HG03039 (cell line): ENCODE measurements at regions not wholly inside any gene's neighbourhood (a gene's known extent, or its start where the extent isn't known, plus 50 kb on each side); places are given as distances from the start of the nearest gene placed in this dataset.

Experiments used
- ATAC-seq: cut with Tn5 transposase; IDR thresholded peaks from one replicate; pipeline ENCODE4 v1.9.1; 2021; ENCODE audit warnings: mild to moderate bottlenecking, moderate library complexity; ENCODE audit not compliant: unreplicated experiment

DNA sequence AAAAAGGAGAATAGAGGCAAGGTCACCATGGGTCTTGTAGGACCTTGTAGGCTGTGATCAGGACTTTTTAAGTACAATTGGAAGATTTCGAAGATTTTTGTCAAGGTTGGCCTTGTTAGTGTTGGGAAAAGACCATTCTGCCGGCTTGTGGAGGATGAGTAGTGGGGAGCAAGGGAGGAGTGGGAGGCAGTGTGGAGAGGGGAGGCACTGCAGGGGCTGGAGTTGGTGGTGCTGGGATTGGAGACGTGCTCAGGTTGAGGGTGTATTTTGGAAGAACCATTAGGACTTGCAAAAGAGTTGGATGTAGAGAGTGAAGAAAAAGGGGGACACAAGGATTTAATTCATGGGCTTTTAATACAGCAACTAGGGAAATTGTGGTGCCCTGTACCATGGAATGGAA, 397.1 kb downstream of the TSN start:
- ATAC-seq = no peak

GRCh38 chr2:122156176-122156890, 400.9 kb downstream of the TSN start:
- ATAC-seq = no peak

DNA sequence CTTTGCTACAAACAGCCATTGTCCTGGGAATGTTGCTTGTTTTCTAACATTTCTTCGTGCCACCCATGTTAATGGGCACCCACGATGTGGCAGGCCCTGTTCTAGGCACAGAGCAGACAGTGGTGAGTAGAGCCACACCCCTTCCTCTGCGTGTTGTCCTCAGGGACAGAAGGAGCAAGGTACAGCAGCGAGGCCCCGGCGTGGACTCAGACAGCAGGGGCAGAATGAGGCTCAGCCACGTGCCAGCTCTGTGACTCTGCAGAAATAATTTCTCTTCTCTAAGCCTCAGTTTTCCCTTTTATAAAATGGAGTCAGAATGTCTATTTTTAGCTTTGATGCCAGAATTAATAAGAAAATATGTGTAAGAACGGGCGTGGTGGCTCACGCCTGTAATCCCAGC, 401.7 kb downstream of the TSN start:
- no peak for ATAC-seq

- ATAC-seq = no peak
These were observed 408.2 kb downstream of the TSN start for GRCh38 chr2:122163617-122164016.

- ATAC-seq = no peak
These were observed 409.5 kb downstream of the TSN start for GRCh38 chr2:122164964-122165363.

- no peak for ATAC-seq
These were observed 411.4 kb downstream of the TSN start for GRCh38 chr2:122166820-122167219.

- no peak for ATAC-seq
These were observed 412.1 kb downstream of the TSN start for GRCh38 chr2:122167515-122167914.

DNA sequence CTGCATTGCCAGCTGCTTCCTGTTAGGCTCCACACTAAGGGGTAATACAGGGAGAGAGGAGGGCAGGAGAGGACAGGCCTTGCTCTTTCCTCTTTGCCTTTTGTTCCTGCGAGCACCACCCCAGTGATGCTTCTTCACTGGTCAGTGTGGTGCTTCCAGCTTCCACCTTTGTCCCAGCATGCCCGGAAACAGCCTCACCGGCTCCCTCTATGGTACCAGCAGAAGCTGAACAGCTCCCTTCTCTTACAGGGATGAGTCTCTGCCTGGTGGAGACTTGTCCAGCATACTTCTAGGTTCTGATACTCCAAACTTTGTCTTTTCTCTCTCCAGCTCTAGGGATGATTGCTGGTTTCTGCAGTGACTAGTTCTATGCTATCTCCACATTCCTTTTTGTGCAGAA, 413.3 kb downstream of the TSN start:
- no peak for ATAC-seq

- ATAC-seq = no peak
These were observed 417.4 kb downstream of the TSN start for GRCh38 chr2:122172812-122173211.

- no peak for ATAC-seq
These were observed 418.6 kb downstream of the TSN start for GRCh38 chr2:122174061-122174460.

DNA sequence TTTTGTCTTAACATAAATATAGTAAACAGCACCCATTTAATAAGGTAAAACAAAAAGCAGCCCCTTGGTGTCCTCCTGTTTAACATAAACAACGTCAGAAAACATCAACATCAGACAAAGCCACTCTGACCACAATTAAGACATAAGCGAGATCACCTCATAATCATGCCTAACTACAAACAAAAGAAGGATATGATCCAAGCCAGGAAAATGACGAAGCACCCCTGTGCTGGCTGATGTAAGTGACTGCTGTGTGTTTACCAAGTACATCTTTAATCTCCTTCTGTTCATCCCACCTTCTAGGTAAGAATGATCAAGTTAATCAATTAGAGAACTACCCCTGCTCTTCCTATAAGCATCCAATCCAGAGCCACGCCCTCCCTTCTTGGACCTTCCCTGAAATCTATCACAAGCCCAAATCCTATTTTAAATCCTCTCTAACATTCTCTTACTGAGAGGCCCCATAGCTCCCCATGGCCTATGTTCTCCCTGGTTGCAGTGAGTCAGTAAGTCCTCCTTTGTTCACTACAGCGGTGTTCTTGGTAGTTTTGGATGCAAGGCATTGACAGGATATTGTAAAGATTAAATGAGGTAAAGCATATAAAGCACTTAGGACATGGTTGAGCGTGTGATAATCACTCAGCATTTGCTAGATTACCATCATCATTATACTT, 424.2 kb downstream of the TSN start:
- ATAC-seq = no peak

GRCh38 chr2:122180972-122181371, 425.5 kb downstream of the TSN start:
- ATAC-seq = no peak

- ATAC-seq = no peak
These were observed 427.3 kb downstream of the TSN start for GRCh38 chr2:122182616-122183355.

GRCh38 chr2:122183890-122184289, 428.4 kb downstream of the TSN start:
- ATAC-seq = no peak

DNA sequence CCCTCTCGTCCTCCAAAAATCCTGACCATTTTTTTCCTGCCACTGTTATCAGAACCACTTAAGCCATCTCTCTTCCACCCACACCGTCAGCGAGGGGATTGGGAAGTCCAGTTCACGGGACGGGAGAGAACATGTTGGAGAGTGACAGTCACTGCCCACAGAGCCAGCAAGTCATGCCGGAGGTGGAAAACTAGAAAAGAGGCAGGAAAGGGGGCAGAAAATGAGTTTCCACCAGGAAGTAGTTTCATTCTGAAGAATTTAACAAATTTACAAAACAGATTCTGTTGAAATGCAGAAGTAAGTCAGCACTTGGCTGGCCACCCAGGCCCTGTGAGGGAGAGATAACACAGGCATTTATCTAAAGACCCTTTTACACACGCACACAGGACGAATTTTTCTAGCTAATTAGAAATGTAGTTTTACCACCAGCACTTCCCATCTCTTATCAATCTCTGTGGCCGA, 431.3 kb downstream of the TSN start:
- no peak for ATAC-seq

DNA sequence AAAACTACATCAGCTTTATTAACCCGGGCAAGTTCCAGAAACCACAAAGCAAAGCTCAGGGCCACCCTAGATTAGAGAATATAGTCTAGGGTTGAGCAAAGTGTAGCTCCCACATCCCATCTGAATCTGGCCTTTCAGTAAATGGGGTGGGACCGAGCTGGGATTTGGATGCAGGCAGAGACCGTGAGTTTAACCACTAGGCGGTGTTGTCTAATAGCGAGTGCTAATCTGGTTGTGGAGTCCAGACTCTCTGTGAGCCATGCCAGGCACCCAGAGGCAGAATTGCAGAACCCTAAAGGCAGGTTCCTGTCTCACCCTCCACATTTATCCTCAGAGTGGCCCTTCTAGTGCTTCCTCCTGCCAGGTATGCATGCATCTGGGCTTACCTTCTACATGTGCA, 435.9 kb downstream of the TSN start:
- ATAC-seq = peak; percentile 68

DNA sequence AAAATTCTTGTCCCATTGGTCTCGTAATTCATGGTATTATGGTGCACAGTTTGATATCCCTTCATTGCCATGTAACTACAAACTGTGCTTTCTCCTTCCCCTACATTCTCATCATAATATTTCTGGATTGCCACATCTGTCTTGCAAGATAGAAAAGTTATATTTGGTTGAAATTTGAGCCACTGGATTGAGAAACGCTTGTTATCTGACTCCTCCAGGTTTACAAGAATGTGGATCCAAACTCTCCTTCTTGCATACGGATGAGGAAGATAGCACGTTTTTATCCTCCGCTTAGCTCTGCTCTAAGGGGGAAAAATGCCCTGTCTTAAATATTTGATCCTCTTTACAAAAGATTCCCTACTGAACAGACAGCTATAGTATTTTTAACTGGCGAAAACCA, 438.2 kb downstream of the TSN start:
- no peak for ATAC-seq

DNA sequence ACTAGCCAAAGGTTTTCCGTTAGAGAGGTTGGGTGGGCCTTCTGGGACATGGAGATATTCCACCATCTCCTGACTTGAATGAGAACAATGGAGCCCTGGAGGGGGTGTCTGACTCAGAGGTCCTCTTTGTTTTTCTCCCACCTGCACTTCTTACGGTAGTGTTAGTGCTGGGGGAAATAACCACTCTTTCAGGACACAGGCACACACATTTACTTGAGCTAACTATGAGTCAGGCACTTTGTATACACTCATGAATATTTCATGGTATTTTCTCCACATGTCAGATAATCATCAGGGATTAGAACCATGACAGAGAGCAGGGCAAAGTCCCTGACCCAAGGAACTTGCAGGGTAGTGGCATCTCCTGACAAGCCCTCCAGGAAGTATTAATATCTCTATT, 439.1 kb downstream of the TSN start:
- no peak for ATAC-seq

DNA sequence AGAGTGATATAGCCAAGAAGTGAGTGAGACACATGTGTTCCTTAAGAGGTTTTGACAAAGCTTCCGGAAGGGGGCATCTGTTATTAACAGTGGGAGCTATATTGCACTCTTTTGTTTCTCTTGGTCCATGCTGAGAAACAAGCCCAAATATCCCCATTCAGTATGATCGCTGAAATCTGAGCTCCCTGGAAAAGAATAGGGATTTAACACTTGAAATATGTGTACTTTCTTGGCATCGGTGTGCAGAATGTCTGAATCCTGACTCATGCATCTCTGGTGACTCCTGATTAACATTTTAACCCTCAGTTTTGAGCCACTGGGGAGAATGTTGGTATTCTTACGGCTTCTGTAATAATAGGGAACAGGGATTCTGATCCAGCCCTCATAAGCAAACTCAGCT, 448.1 kb downstream of the TSN start:
- no peak for ATAC-seq

DNA sequence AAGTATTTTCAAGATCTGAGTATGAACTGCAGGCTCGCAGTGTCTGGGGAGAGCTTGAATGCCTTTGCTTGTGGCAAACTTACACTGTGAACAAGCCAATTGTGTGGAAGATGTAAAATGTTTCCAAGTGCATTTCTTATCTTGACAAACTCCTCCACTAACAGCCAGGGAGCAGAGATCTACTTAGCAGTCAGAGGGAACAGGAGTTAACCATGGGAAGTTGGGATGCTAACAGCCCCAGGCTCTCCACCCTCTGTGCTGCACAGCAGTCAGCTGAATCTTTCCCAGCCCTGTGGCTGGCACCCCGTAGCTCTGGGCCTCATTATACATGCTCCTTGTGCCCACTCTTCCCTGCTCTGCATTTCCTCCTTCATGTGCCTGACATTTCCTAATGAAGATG, 450.2 kb downstream of the TSN start:
- no peak for ATAC-seq

DNA sequence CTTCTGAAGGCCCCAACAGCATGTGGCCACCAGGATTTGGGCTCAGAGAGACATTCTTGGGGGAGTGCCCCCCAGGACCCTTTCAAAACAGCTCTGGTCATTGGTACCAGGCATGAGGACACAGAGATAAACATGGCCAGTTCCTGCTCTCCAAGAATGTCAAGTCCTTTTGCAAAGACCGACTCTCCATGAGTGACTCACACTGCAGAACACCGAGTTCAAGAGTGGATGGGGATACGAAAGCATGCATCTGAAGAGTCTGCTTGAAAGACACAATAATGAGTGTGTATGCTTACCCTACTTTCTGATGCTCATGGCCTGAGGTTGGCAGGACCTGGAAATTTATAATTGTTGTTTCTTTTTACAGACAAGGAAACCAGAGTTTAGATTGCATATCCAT, 450.6 kb downstream of the TSN start:
- no peak for ATAC-seq

DNA sequence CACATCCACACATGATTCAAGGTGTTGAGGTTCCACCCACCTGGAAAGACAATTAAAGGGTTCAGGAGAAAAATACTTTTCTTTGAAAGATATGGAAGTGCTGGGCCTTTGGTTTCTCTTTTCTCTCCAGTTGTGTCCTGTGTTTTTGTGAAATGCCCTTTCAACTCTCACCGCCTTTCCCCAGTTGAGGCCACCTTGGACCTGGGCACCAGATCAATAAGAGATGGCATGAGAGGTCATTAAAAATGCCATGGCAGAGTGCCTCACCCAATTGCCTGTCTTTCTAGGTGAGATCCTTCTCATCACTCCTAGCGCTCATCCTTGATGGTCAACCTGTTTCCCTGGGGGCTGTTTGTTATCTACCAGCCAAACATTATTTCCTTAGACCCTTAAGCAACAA, 453.9 kb downstream of the TSN start:
- no peak for ATAC-seq
